GM23338 (cell line): ENCODE measurements at regions not wholly inside any gene's neighbourhood (a gene's known extent, or its start where the extent isn't known, plus 50 kb on each side); places are given as distances from the start of the nearest gene placed in this dataset.

Experiments used
- REST ChIP-seq: IDR thresholded peaks from one replicate; pipeline ENCODE4 v1.6.1; 2018; ENCODE audit warnings: antibody characterized with exemption; ENCODE audit not compliant: unreplicated experiment
- ZNF114 ChIP-seq: fragments of 250-450 bp; sonication (Bioruptor Pico); IDR thresholded peaks from 2 replicates; pipeline ENCODE4 v1.5.0; 2020; ENCODE audit warnings: mild to moderate bottlenecking, moderate library complexity
- ZNF331 ChIP-seq: fragments of 250-450 bp; sonication (Bioruptor Pico); IDR thresholded peaks from 2 replicates; pipeline ENCODE4 v1.5.0; 2020; ENCODE audit warnings: low read depth, mild to moderate bottlenecking, moderate library complexity
- TF ChIP-seq, protein P1 (sequence below): fragments of 250-450 bp; sonication (Bioruptor Pico); IDR thresholded peaks from 2 replicates; pipeline ENCODE4 v1.5.0; 2020; ENCODE audit warnings: mild to moderate bottlenecking, moderate library complexity

DNA sequence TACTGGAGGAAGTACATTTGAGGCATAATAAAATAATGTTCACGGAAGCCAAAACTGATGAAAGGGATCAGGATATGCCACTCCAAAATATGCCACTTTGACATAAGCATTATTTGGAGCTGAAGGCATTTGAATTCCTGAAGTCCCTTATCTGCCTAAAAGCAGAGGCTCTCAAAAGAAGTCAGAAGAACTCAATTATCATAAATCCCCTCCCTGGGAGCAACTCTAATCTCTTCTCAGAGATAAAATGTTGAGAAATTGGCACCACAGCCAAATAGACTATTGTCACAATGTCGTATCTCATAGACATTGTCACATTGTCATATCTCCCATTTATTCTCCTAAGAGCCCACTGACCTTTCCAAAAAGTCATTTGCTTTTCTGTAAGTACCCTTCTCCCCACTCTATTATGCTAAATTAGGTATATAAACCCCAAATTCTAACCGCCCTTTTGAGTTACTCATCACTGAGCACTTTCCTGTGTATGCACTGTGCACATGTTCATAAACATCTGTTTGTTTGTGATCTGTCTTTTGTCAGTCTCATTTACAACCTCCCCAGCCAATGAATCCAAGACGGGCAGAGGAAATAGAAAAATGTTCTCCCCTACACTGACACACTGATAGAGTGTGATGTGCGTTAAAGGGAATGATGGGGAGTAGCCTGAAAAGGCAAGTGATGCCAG lies 78.5 kb upstream of the NAF1 start (continued):
- TF ChIP-seq, protein P1, sequence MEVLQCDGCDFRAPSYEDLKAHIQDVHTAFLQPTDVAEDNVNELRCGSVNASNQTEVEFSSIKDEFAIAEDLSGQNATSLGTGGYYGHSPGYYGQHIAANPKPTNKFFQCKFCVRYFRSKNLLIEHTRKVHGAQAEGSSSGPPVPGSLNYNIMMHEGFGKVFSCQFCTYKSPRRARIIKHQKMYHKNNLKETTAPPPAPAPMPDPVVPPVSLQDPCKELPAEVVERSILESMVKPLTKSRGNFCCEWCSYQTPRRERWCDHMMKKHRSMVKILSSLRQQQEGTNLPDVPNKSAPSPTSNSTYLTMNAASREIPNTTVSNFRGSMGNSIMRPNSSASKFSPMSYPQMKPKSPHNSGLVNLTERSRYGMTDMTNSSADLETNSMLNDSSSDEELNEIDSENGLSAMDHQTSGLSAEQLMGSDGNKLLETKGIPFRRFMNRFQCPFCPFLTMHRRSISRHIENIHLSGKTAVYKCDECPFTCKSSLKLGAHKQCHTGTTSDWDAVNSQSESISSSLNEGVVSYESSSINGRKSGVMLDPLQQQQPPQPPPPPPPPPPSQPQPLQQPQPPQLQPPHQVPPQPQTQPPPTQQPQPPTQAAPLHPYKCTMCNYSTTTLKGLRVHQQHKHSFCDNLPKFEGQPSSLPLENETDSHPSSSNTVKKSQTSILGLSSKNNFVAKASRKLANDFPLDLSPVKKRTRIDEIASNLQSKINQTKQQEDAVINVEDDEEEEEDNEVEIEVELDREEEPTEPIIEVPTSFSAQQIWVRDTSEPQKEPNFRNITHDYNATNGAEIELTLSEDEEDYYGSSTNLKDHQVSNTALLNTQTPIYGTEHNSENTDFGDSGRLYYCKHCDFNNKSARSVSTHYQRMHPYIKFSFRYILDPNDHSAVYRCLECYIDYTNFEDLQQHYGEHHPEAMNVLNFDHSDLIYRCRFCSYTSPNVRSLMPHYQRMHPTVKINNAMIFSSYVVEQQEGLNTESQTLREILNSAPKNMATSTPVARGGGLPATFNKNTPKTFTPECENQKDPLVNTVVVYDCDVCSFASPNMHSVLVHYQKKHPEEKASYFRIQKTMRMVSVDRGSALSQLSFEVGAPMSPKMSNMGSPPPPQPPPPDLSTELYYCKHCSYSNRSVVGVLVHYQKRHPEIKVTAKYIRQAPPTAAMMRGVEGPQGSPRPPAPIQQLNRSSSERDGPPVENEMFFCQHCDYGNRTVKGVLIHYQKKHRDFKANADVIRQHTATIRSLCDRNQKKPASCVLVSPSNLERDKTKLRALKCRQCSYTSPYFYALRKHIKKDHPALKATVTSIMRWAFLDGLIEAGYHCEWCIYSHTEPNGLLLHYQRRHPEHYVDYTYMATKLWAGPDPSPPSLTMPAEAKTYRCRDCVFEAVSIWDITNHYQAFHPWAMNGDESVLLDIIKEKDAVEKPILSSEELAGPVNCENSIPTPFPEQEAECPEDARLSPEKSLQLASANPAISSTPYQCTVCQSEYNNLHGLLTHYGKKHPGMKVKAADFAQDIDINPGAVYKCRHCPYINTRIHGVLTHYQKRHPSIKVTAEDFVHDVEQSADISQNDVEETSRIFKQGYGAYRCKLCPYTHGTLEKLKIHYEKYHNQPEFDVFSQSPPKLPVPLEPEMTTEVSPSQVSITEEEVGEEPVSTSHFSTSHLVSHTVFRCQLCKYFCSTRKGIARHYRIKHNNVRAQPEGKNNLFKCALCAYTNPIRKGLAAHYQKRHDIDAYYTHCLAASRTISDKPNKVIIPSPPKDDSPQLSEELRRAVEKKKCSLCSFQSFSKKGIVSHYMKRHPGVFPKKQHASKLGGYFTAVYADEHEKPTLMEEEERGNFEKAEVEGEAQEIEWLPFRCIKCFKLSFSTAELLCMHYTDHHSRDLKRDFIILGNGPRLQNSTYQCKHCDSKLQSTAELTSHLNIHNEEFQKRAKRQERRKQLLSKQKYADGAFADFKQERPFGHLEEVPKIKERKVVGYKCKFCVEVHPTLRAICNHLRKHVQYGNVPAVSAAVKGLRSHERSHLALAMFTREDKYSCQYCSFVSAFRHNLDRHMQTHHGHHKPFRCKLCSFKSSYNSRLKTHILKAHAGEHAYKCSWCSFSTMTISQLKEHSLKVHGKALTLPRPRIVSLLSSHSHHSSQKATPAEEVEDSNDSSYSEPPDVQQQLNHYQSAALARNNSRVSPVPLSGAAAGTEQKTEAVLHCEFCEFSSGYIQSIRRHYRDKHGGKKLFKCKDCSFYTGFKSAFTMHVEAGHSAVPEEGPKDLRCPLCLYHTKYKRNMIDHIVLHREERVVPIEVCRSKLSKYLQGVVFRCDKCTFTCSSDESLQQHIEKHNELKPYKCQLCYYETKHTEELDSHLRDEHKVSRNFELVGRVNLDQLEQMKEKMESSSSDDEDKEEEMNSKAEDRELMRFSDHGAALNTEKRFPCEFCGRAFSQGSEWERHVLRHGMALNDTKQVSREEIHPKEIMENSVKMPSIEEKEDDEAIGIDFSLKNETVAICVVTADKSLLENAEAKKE (CRISPR knock-in tag) = no peak
- TF ChIP-seq ZNF114 (CRISPR knock-in tag) (no peak), ZNF331 (CRISPR knock-in tag) (no peak), REST (no peak)
